ENCODE measurements at regions not wholly inside any gene's neighbourhood (a gene's known extent, or its start where the extent isn't known, plus 50 kb on each side); places are given as distances from the start of the nearest gene placed in this dataset.

DNA sequence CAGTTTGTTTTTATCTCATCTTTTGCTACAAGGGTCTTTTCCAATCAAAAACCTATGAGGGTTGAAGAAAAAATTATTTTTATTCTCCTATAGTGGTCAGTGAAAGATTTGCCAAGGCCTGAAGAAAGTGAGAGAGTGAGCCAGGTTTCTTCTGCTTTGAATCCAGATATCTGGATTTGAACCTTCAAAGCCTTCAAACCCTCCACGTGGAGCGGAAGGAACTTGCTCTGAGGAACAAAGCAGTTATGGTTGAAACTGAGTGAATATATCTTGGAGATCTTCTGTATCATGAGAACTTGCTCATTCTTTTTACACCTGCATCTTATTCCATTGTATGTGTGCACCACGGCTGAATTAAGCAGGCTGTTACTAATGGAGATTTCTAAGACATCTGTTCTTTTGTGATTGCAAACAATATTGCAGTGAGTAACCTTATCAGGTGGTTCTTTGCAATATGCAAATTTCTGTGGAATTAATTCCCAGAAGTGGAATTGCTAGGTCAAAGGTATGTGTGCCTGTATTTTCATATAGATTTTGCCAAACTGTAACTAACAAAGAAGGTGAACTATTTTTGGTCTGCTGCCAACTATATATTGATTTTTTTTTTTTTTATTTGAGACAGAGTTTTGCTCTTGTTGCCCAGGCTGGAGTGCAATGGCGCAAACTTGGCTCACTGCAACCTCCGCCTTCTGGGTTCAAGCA lies 147.9 kb downstream of the B3GNT2 start:
- TF ChIP-seq, protein P1, sequence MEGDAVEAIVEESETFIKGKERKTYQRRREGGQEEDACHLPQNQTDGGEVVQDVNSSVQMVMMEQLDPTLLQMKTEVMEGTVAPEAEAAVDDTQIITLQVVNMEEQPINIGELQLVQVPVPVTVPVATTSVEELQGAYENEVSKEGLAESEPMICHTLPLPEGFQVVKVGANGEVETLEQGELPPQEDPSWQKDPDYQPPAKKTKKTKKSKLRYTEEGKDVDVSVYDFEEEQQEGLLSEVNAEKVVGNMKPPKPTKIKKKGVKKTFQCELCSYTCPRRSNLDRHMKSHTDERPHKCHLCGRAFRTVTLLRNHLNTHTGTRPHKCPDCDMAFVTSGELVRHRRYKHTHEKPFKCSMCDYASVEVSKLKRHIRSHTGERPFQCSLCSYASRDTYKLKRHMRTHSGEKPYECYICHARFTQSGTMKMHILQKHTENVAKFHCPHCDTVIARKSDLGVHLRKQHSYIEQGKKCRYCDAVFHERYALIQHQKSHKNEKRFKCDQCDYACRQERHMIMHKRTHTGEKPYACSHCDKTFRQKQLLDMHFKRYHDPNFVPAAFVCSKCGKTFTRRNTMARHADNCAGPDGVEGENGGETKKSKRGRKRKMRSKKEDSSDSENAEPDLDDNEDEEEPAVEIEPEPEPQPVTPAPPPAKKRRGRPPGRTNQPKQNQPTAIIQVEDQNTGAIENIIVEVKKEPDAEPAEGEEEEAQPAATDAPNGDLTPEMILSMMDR (IDR thresholded peaks at IDR 0.05): no peak
- no peak for TF ChIP-seq POLR2A (IDR thresholded peaks at IDR 0.05)

All from uterus (tissue), 2 donors.